H9 (cell line): ENCODE measurements at regions not wholly inside any gene's neighbourhood (a gene's known extent, or its start where the extent isn't known, plus 50 kb on each side); places are given as distances from the start of the nearest gene placed in this dataset.

Source experiments
- DNase-seq: peaks from one replicate; pipeline ENCODE4 v3.0.0-alpha.2; 2017
- H2AFZ ChIP-seq: one replicate; pipeline ENCODE4 v1.6.1; 2013; ENCODE audit warnings: mild to moderate bottlenecking, low read length, control low read depth, moderate library complexity
- H2AK5ac ChIP-seq: 2 replicates; pipeline ENCODE4 v1.6.1; 2013; ENCODE audit warnings: low read length, control low read depth, mixed read lengths; ENCODE audit not compliant: insufficient read length
- H2BK120ac ChIP-seq: one replicate; pipeline ENCODE4 v1.6.1; 2013; ENCODE audit warnings: low read depth, mild to moderate bottlenecking, low read length, control low read depth, inconsistent platforms; ENCODE audit not compliant: poor library complexity, severe bottlenecking
- H2BK12ac ChIP-seq: 2 replicates; pipeline ENCODE4 v1.6.1; 2013; ENCODE audit warnings: low read length, control low read depth, mixed read lengths, low read depth; ENCODE audit not compliant: insufficient read length
- H2BK15ac ChIP-seq: 2 replicates; pipeline ENCODE4 v1.6.1; 2013; ENCODE audit warnings: low read depth, low read length, control low read depth
- H2BK20ac ChIP-seq: one replicate; pipeline ENCODE4 v1.6.1; 2013; ENCODE audit warnings: low read depth, mild to moderate bottlenecking, low read length, control low read depth, inconsistent platforms; ENCODE audit not compliant: poor library complexity, severe bottlenecking
- H2BK5ac ChIP-seq: 2 replicates; pipeline ENCODE4 v1.6.1; 2013; ENCODE audit warnings: low read length, control low read depth, mixed read lengths; ENCODE audit not compliant: insufficient read length
- H3K14ac ChIP-seq: 2 replicates; pipeline ENCODE4 v1.6.1; 2013; ENCODE audit warnings: low read length, control low read depth; ENCODE audit not compliant: insufficient read depth
- H3K18ac ChIP-seq: 2 replicates; pipeline ENCODE4 v1.6.1; 2013; ENCODE audit warnings: low read depth, mild to moderate bottlenecking, mixed read lengths, low read length, control low read depth; ENCODE audit not compliant: insufficient read length
- H3K23ac ChIP-seq: 2 replicates; pipeline ENCODE4 v1.6.1; 2013; ENCODE audit warnings: low read length, control low read depth, mixed read lengths, low read depth; ENCODE audit not compliant: insufficient read length
- H3K23me2 ChIP-seq: 2 replicates; pipeline ENCODE4 v1.6.1; 2013; ENCODE audit warnings: low read depth, mild to moderate bottlenecking, mixed read lengths, low read length, control low read depth; ENCODE audit not compliant: insufficient read length, poor library complexity, severe bottlenecking
- H3K27ac ChIP-seq: 2 replicates; pipeline ENCODE4 v1.5.1; 2013; ENCODE audit warnings: low read length, control low read depth, mixed read lengths, low read depth; ENCODE audit not compliant: insufficient read length
- H3K27me3 ChIP-seq: 2 replicates; pipeline ENCODE4 v1.6.1; 2013; ENCODE audit warnings: low read length, control low read depth, inconsistent platforms; ENCODE audit not compliant: insufficient read depth
- H3K4ac ChIP-seq: 2 replicates; pipeline ENCODE4 v1.6.1; 2013; ENCODE audit warnings: low read depth, mild to moderate bottlenecking, control low read depth, inconsistent platforms, low read length, moderate library complexity
- H3K4me1 ChIP-seq: 2 replicates; pipeline ENCODE4 v1.6.1; 2013; ENCODE audit warnings: low read length, control low read depth, inconsistent platforms; ENCODE audit not compliant: insufficient read depth
- H3K4me2 ChIP-seq: 2 replicates; pipeline ENCODE4 v1.6.1; 2013; ENCODE audit warnings: low read length, control low read depth, mixed read lengths; ENCODE audit not compliant: insufficient read length, insufficient read depth
- H3K56ac ChIP-seq: 2 replicates; pipeline ENCODE4 v1.6.1; 2013; ENCODE audit warnings: low read depth, mild to moderate bottlenecking, mixed read lengths, low read length, control low read depth; ENCODE audit not compliant: insufficient read length
- H3K79me1 ChIP-seq: 2 replicates; pipeline ENCODE4 v1.6.1; 2013; ENCODE audit warnings: low read depth, mild to moderate bottlenecking, moderate library complexity, low read length, control low read depth, inconsistent platforms; ENCODE audit not compliant: insufficient read depth, poor library complexity, severe bottlenecking
- H3K79me2 ChIP-seq: 2 replicates; pipeline ENCODE4 v1.6.1; 2013; ENCODE audit warnings: low read length, control low read depth, inconsistent platforms; ENCODE audit not compliant: insufficient read depth
- H3K9ac ChIP-seq: 2 replicates; pipeline ENCODE4 v1.6.1; 2013; ENCODE audit warnings: low read length, control low read depth, mixed read lengths; ENCODE audit not compliant: insufficient read length; ENCODE audit errors: extremely low read depth
- H3K9me3 ChIP-seq: one replicate; pipeline ENCODE4 v1.6.1; 2013; ENCODE audit warnings: low read depth, low read length, inconsistent platforms; ENCODE audit not compliant: control insufficient read depth
- H3T11ph ChIP-seq: one replicate; pipeline ENCODE4 v1.6.1; 2013; ENCODE audit warnings: mild to moderate bottlenecking, low read length, control low read depth, inconsistent platforms
- H4K20me1 ChIP-seq: one replicate; pipeline ENCODE4 v1.6.1; 2013; ENCODE audit not compliant: control insufficient read depth, insufficient read length, insufficient read depth
- H4K5ac ChIP-seq: 2 replicates; pipeline ENCODE4 v1.6.1; 2013; ENCODE audit warnings: low read depth, mild to moderate bottlenecking, mixed read lengths, low read length, control low read depth; ENCODE audit not compliant: insufficient read length
- H4K8ac ChIP-seq: replicated peaks from 2 replicates; pipeline ENCODE4 v1.6.1; 2013; ENCODE audit warnings: low read length, control low read depth, mixed read lengths, low read depth; ENCODE audit not compliant: insufficient read length
- H4K91ac ChIP-seq: 2 replicates; pipeline ENCODE4 v1.6.1; 2013; ENCODE audit warnings: low read depth, mild to moderate bottlenecking, moderate library complexity, mixed read lengths, low read length, control low read depth; ENCODE audit not compliant: insufficient read length
- H3K27ac Mint-ChIP-seq, 3 experiments: 2 replicates in 2 of 3; 3 replicates in 1 of 3; pipeline ENCODE4 v1.8.0; 2020 to 2021; ENCODE audit warnings: mixed read lengths in 3 of 3, mild to moderate bottlenecking in 1 of 3, moderate library complexity in 1 of 3
- H3K27me3 Mint-ChIP-seq: 2 replicates; pipeline ENCODE4 v1.8.0; 2021; ENCODE audit warnings: low read depth, mild to moderate bottlenecking, moderate library complexity, mixed read lengths
- H3K36me3 Mint-ChIP-seq, 3 experiments: 2 replicates in 2 of 3; 3 replicates in 1 of 3; pipeline ENCODE4 v1.8.0; 2020 to 2021; ENCODE audit warnings: low read depth in 3 of 3, mixed read lengths in 3 of 3; ENCODE audit not compliant: insufficient read depth in 1 of 3
- H3K4me1 Mint-ChIP-seq, 2 experiments: 2 replicates each; pipeline ENCODE4 v1.8.0; 2020; ENCODE audit warnings: mixed read lengths in 2 of 2
- H3K4me3 Mint-ChIP-seq, 2 experiments: 2 replicates in 1 of 2; 3 replicates in 1 of 2; pipeline ENCODE4 v1.8.0; 2020 to 2021; ENCODE audit warnings: mild to moderate bottlenecking in 2 of 2, mixed read lengths in 2 of 2, moderate library complexity in 1 of 2
- H3K9me3 Mint-ChIP-seq, 2 experiments: 2 replicates in 1 of 2; 3 replicates in 1 of 2; pipeline ENCODE4 v1.8.0; 2020; ENCODE audit warnings: mild to moderate bottlenecking in 2 of 2, mixed read lengths in 2 of 2, moderate library complexity in 1 of 2
- CTCF ChIP-seq: fragments of 200-600 bp; sonication (generic); conservative IDR thresholded peaks from 3 replicates; pipeline ENCODE4 v1.8.0; 2021; ENCODE audit warnings: antibody characterized with exemption, mild to moderate bottlenecking
- WGBS: extraction: QIAGEN DNeasy Blood & Tissue Kit; methylation state at CpG from one replicate; pipeline ENCODE4 v1.1.7; 2013; ENCODE audit warnings: missing lambda C conversion rate, low lambda C conversion rate, mixed read lengths; ENCODE audit not compliant: insufficient read length; ENCODE audit errors: extremely low coverage; 5-methylcytosine and 5-hydroxymethylcytosine counted together

- Mint-ChIP-seq H3K27ac (no peak overlapping the region), H3K4me3 (no peak overlapping the region), H3K36me3 (no peaks in the 10 kb centered on the region), H3K27me3 (no peaks in the 10 kb centered on the region; the same call in 1 of the 2 replicates), H3K9me3 (no peaks in the 10 kb centered on the region), H3K4me1 (no peaks in the 10 kb centered on the region)
- no peak overlapping the region for H3K18ac ChIP-seq
- no CpG with 5 or more reads among the region's 2 CpGs for WGBS
- no peak overlapping the region for H3K4me2 ChIP-seq
- H3K23me2 ChIP-seq = no peaks in the 10 kb centered on the region
- no peak overlapping the region for H2BK12ac ChIP-seq
- H3K23ac ChIP-seq = no peak overlapping the region
- H3K79me1 ChIP-seq = no peaks in the 10 kb centered on the region
- no peaks in the 10 kb centered on the region for H3K9me3 ChIP-seq
- H3K56ac ChIP-seq = no peak overlapping the region
- H3K27me3 ChIP-seq = no peaks in the 10 kb centered on the region
- H4K5ac ChIP-seq = no peak overlapping the region
- H2AFZ ChIP-seq = no peak overlapping the region
- no peak for TF ChIP-seq CTCF
- H3K14ac ChIP-seq = no peak overlapping the region
- no peaks in the 10 kb centered on the region for H3K4me1 ChIP-seq
- no peak overlapping the region for H3K27ac ChIP-seq
- no peaks in the 10 kb centered on the region for H3K79me2 ChIP-seq
- H4K91ac ChIP-seq = no peak overlapping the region
- DNase-seq = no peak
- H3T11ph ChIP-seq = no peak overlapping the region
- H4K20me1 ChIP-seq = no peaks in the 10 kb centered on the region
- no peak overlapping the region for H2BK5ac ChIP-seq
- H2BK15ac ChIP-seq = no peak overlapping the region
- no peak overlapping the region for H2AK5ac ChIP-seq
- H2BK20ac ChIP-seq = no peak overlapping the region
- H3K9ac ChIP-seq = no peak overlapping the region
- no peak overlapping the region for H2BK120ac ChIP-seq
- no peak overlapping the region for H4K8ac ChIP-seq
- no peak overlapping the region for H3K4ac ChIP-seq
These were observed 162.4 kb upstream of the MDFIC start for GRCh38 chr7:114759347-114760062.
